Activated naive CD8-positive, alpha-beta T cell treated with anti-CD3 and anti-CD28 coated beads, Interleukin-2, amount 10 ng/mL, durations not matched to agents 7 days and 5 days (primary cell): ENCODE measurements at regions not wholly inside any gene's neighbourhood (a gene's known extent, or its start where the extent isn't known, plus 50 kb on each side); places are given as distances from the start of the nearest gene placed in this dataset.
"Not testable (repeated sequence)": the region's sequence is repeated elsewhere in the genome, so short reads cannot be mapped to it uniquely, and the experiment has no call there.

ENCODE experiments used
- ATAC-seq: fragments of 150-1000 bp; cut with Tn5 transposase; one replicate; pipeline ENCODE4 v1.10.0; 2021; ENCODE audit warnings: low read depth, moderate library complexity
- POLR2A ChIA-PET: fragments of 350-600 bp; sonication (Branson Sonifier 250); formaldehyde crosslinking; loops from one replicate; lab custom pipeline; 2021; ENCODE audit warnings: antibody characterized with exemption; lab: Charles Lee
- DNase-seq: peaks from one replicate; pipeline ENCODE4 v3.0.0; 2021
- H3K27ac Mint-ChIP-seq: one replicate; pipeline ENCODE4 v1.8.0; 2022; ENCODE audit warnings: mild to moderate bottlenecking, mixed read lengths
- H3K27me3 Mint-ChIP-seq: one replicate; pipeline ENCODE4 v1.8.0; 2022; ENCODE audit warnings: mild to moderate bottlenecking, moderate library complexity, mixed read lengths
- H3K36me3 Mint-ChIP-seq: one replicate; pipeline ENCODE4 v1.8.0; 2021; ENCODE audit warnings: mild to moderate bottlenecking, mixed read lengths
- H3K4me1 Mint-ChIP-seq: one replicate; pipeline ENCODE4 v1.8.0; 2021; ENCODE audit warnings: mixed read lengths
- H3K4me3 Mint-ChIP-seq: one replicate; pipeline ENCODE4 v1.8.0; 2022; ENCODE audit warnings: mild to moderate bottlenecking, moderate library complexity, mixed read lengths
- H3K9me3 Mint-ChIP-seq: one replicate; pipeline ENCODE4 v1.8.0; 2021; ENCODE audit warnings: mixed read lengths

- Mint-ChIP-seq H3K27ac (no peak overlapping the region), H3K4me3 (no peak overlapping the region), H3K9me3 (peaks cover 8% of the 10 kb centered on the region), H3K27me3 (no peaks in the 10 kb centered on the region), H3K36me3 (no peaks in the 10 kb centered on the region), H3K4me1 (no peaks in the 10 kb centered on the region)
- DNase-seq: no peak
- POLR2A ChIA-PET: no interaction called here
- ATAC-seq: no peak
These were observed 142.7 kb upstream of the GCFC2 start for GRCh38 chr2:75853436-75853835.

GRCh38 chr2:75852639-75853038 is 141.9 kb upstream of the GCFC2 start:
- Mint-ChIP-seq H3K4me3 (no peak overlapping the region), H3K36me3 (no peaks in the 10 kb centered on the region), H3K27ac (no peak overlapping the region), H3K4me1 (no peaks in the 10 kb centered on the region), H3K9me3 (peaks cover 8% of the 10 kb centered on the region), H3K27me3 (no peaks in the 10 kb centered on the region)
- DNase-seq (no peak), ATAC-seq (no peak)
- POLR2A ChIA-PET: no interaction called here

- Mint-ChIP-seq H3K36me3 (no peaks in the 10 kb centered on the region), H3K4me3 (no peak overlapping the region), H3K27me3 (no peaks in the 10 kb centered on the region), H3K9me3 (no peaks in the 10 kb centered on the region), H3K4me1 (no peaks in the 10 kb centered on the region), H3K27ac (no peak overlapping the region)
- POLR2A ChIA-PET: no interaction called here
- no peak for DNase-seq
- no peak for ATAC-seq
These were observed 136.0 kb upstream of the GCFC2 start for GRCh38 chr2:75846683-75847190.

GRCh38 chr2:75844651-75845050 is 133.9 kb upstream of the GCFC2 start:
- DNase-seq: no peak
- POLR2A ChIA-PET: no interaction called here
- ATAC-seq: no peak
- no peaks in the 10 kb centered on the region for H3K9me3 Mint-ChIP-seq
- H3K4me3 Mint-ChIP-seq: no peak overlapping the region
- H3K36me3 Mint-ChIP-seq: no peaks in the 10 kb centered on the region
- no peak overlapping the region for H3K27ac Mint-ChIP-seq
- H3K4me1 Mint-ChIP-seq: no peaks in the 10 kb centered on the region
- H3K27me3 Mint-ChIP-seq: no peaks in the 10 kb centered on the region

GRCh38 chr2:75834588-75834987 is 123.9 kb upstream of the GCFC2 start:
- H3K36me3 Mint-ChIP-seq, H3K27ac Mint-ChIP-seq, ATAC-seq, H3K27me3 Mint-ChIP-seq, DNase-seq, H3K9me3 Mint-ChIP-seq, H3K4me1 Mint-ChIP-seq, H3K4me3 Mint-ChIP-seq, POLR2A ChIA-PET: not testable (repeated sequence)

- ATAC-seq (no peak), DNase-seq (no peak)
- Mint-ChIP-seq H3K27me3 (no peaks in the 10 kb centered on the region), H3K9me3 (no peaks in the 10 kb centered on the region), H3K36me3 (no peaks in the 10 kb centered on the region), H3K4me1 (no peaks in the 10 kb centered on the region), H3K27ac (no peak overlapping the region), H3K4me3 (no peak overlapping the region)
- POLR2A ChIA-PET: no interaction called here
These were observed 122.7 kb upstream of the GCFC2 start for GRCh38 chr2:75833386-75833785.

- no peaks in the 10 kb centered on the region for H3K4me1 Mint-ChIP-seq
- no peaks in the 10 kb centered on the region for H3K36me3 Mint-ChIP-seq
- POLR2A ChIA-PET: no interaction called here
- H3K4me3 Mint-ChIP-seq: no peak overlapping the region
- H3K27me3 Mint-ChIP-seq: peaks cover 2% of the 10 kb centered on the region
- no peak overlapping the region for H3K27ac Mint-ChIP-seq
- DNase-seq: no peak
- no peak for ATAC-seq
- no peaks in the 10 kb centered on the region for H3K9me3 Mint-ChIP-seq
These were observed 118.1 kb upstream of the GCFC2 start for GRCh38 chr2:75828826-75829225.

- POLR2A ChIA-PET, H3K4me1 Mint-ChIP-seq, H3K36me3 Mint-ChIP-seq, H3K27me3 Mint-ChIP-seq, H3K9me3 Mint-ChIP-seq, DNase-seq, H3K4me3 Mint-ChIP-seq, ATAC-seq, H3K27ac Mint-ChIP-seq: not testable (repeated sequence)
These were observed 112.8 kb upstream of the GCFC2 start for GRCh38 chr2:75823515-75823914.

GRCh38 chr2:75822336-75822735 is 111.6 kb upstream of the GCFC2 start:
- H3K4me1 Mint-ChIP-seq: no peaks in the 10 kb centered on the region
- peaks cover 2% of the 10 kb centered on the region for H3K9me3 Mint-ChIP-seq
- H3K36me3 Mint-ChIP-seq: no peaks in the 10 kb centered on the region
- peaks cover 2% of the 10 kb centered on the region for H3K27me3 Mint-ChIP-seq
- H3K4me3 Mint-ChIP-seq: no peak overlapping the region
- ATAC-seq (no peak), DNase-seq (no peak)
- H3K27ac Mint-ChIP-seq: no peak overlapping the region
- POLR2A ChIA-PET: no interaction called here

GRCh38 chr2:75820693-75821092 is 110.0 kb upstream of the GCFC2 start:
- no peak overlapping the region for H3K27ac Mint-ChIP-seq
- H3K9me3 Mint-ChIP-seq: peaks cover 2% of the 10 kb centered on the region
- no peaks in the 10 kb centered on the region for H3K36me3 Mint-ChIP-seq
- H3K27me3 Mint-ChIP-seq: peaks cover under 1% of the 10 kb centered on the region
- no peak overlapping the region for H3K4me3 Mint-ChIP-seq
- ATAC-seq: no peak
- H3K4me1 Mint-ChIP-seq: no peaks in the 10 kb centered on the region
- DNase-seq: no peak
- POLR2A ChIA-PET: no interaction called here

- DNase-seq (no peak), ATAC-seq (no peak)
- no peak overlapping the region for H3K27ac Mint-ChIP-seq
- peaks cover 2% of the 10 kb centered on the region for H3K27me3 Mint-ChIP-seq
- no peaks in the 10 kb centered on the region for H3K9me3 Mint-ChIP-seq
- POLR2A ChIA-PET: no interaction called here
- no peak overlapping the region for H3K4me3 Mint-ChIP-seq
- no peaks in the 10 kb centered on the region for H3K4me1 Mint-ChIP-seq
- no peaks in the 10 kb centered on the region for H3K36me3 Mint-ChIP-seq
These were observed 100.1 kb upstream of the GCFC2 start for GRCh38 chr2:75810611-75811330.

- H3K4me3 Mint-ChIP-seq: no peak overlapping the region
- DNase-seq: no peak
- POLR2A ChIA-PET: no interaction called here
- H3K27ac Mint-ChIP-seq: no peak overlapping the region
- H3K27me3 Mint-ChIP-seq: no peaks in the 10 kb centered on the region
- no peaks in the 10 kb centered on the region for H3K36me3 Mint-ChIP-seq
- no peaks in the 10 kb centered on the region for H3K9me3 Mint-ChIP-seq
- no peaks in the 10 kb centered on the region for H3K4me1 Mint-ChIP-seq
- ATAC-seq: no peak
These were observed 98.2 kb upstream of the GCFC2 start for GRCh38 chr2:75808793-75809535.

GRCh38 chr2:75807992-75808391 is 97.3 kb upstream of the GCFC2 start:
- Mint-ChIP-seq H3K27me3 (no peaks in the 10 kb centered on the region), H3K4me3 (no peak overlapping the region), H3K4me1 (no peaks in the 10 kb centered on the region), H3K9me3 (no peaks in the 10 kb centered on the region), H3K36me3 (no peaks in the 10 kb centered on the region), H3K27ac (no peak overlapping the region)
- POLR2A ChIA-PET: no interaction called here
- no peak for DNase-seq
- no peak for ATAC-seq
